Limb (tissue), 2 donors: ENCODE measurements at regions not wholly inside any gene's neighbourhood (a gene's known extent, or its start where the extent isn't known, plus 50 kb on each side); places are given as distances from the start of the nearest gene placed in this dataset.
"Not testable (repeated sequence)": the region's sequence is repeated elsewhere in the genome, so short reads cannot be mapped to it uniquely, and the experiment has no call there.

ENCODE experiments used
- DNase-seq, 2 donors: peaks; one replicate each; pipeline ENCODE4 v3.0.0-alpha.2; 2016; ENCODE audit errors: extremely low spot score in 2 of 2

- no peak for DNase-seq
Observed at GRCh38 chr13:54394085-54394700, 1365.6 kb downstream of the OLFM4 start.

GRCh38 chr13:54394908-54395307, 1366.3 kb downstream of the OLFM4 start:
- no peak for DNase-seq

GRCh38 chr13:54402495-54402894, 1373.9 kb downstream of the OLFM4 start:
- DNase-seq: no peak

- DNase-seq: no peak
Observed at GRCh38 chr13:54415753-54416366, 1387.2 kb downstream of the OLFM4 start.

GRCh38 chr13:54422946-54423345, 1394.3 kb downstream of the OLFM4 start:
- not testable (repeated sequence) for DNase-seq

GRCh38 chr13:54424344-54424743, 1395.7 kb downstream of the OLFM4 start:
- DNase-seq: no peak

- no peak for DNase-seq
Observed at GRCh38 chr13:54433493-54434206, 1405.0 kb downstream of the OLFM4 start.

- DNase-seq: not testable (repeated sequence)
Observed at GRCh38 chr13:54440853-54441400, 1412.3 kb downstream of the OLFM4 start.

- DNase-seq: no peak
Observed at GRCh38 chr13:54445453-54445852, 1416.8 kb downstream of the OLFM4 start.

GRCh38 chr13:54445865-54446264, 1417.3 kb downstream of the OLFM4 start:
- DNase-seq: no peak

- no peak for DNase-seq
Observed at GRCh38 chr13:54449922-54450321, 1421.3 kb downstream of the OLFM4 start.

GRCh38 chr13:54484166-54484565, 1455.6 kb downstream of the OLFM4 start:
- no peak for DNase-seq

GRCh38 chr13:54486421-54487166, 1458.0 kb downstream of the OLFM4 start:
- no peak for DNase-seq

GRCh38 chr13:54489359-54489758, 1460.7 kb downstream of the OLFM4 start:
- no peak for DNase-seq

- no peak for DNase-seq
Observed at GRCh38 chr13:54492995-54493394, 1464.4 kb downstream of the OLFM4 start.

GRCh38 chr13:54511366-54511765, 1482.8 kb downstream of the OLFM4 start:
- no peak for DNase-seq

GRCh38 chr13:54513254-54513653, 1484.6 kb downstream of the OLFM4 start:
- DNase-seq: no peak

- peak in 1 of 2 donors; percentile 11 for DNase-seq
Observed at GRCh38 chr13:54536112-54536511, 1507.5 kb downstream of the OLFM4 start.

- peak in 1 of 2 donors; percentile 4 for DNase-seq
Observed at GRCh38 chr13:54563286-54563685, 1534.7 kb downstream of the OLFM4 start.

- DNase-seq: not testable (repeated sequence)
Observed at GRCh38 chr13:54572037-54572436, 1543.4 kb downstream of the OLFM4 start.

GRCh38 chr13:54573186-54573585, 1544.6 kb downstream of the OLFM4 start:
- no peak for DNase-seq

- no peak for DNase-seq
Observed at GRCh38 chr13:54574791-54575190, 1546.2 kb downstream of the OLFM4 start.
